ENCODE measurements at regions not wholly inside any gene's neighbourhood (a gene's known extent, or its start where the extent isn't known, plus 50 kb on each side); places are given as distances from the start of the nearest gene placed in this dataset.

- TF ChIP-seq BHLHE40 (IDR thresholded peaks at IDR 0.05; ENCODE audit: borderline replicate concordance) (no peak), NFRKB (IDR thresholded peaks at IDR 0.05) (no peak), FOXA1 (IDR thresholded peaks at IDR 0.05) (no peak), SUZ12 (IDR thresholded peaks at IDR 0.05) (no peak)
These were observed 188.6 kb upstream of the NCKAP5 start for GRCh38 chr2:133756833-133757232.
